Endothelial cell of umbilical vein (primary cell): ENCODE measurements at regions not wholly inside any gene's neighbourhood (a gene's known extent, or its start where the extent isn't known, plus 50 kb on each side); places are given as distances from the start of the nearest gene placed in this dataset.

Experiments
- BruUV-seq: library from RNA; stranded (reverse); fragments of 400-500 nt; replicated peaks from 2 replicates; lab custom pipeline; 2021; lab: Mats Ljungman, UMichigan
- CTCF ChIA-PET: fragments of 300-600, 350-600 bp; sonication (Branson Sonifier 250); formaldehyde crosslinking; loops from one replicate; lab custom pipeline; 2021; ENCODE audit warnings: antibody characterized with exemption, inconsistent platforms; lab: Charles Lee
- POLR2A ChIA-PET: fragments of 300-600, 350-600 bp; sonication (Branson Sonifier 250); formaldehyde crosslinking; loops from one replicate; lab custom pipeline; 2021; ENCODE audit warnings: antibody characterized with exemption, inconsistent platforms; lab: Charles Lee
- DNase-seq: peaks from one replicate; pipeline ENCODE4 v3.0.0-alpha.2; 2011; ENCODE audit warnings: low read depth, low spot score
- FAIRE-seq: peaks from 2 replicates; lab custom pipeline; 2011; peaks lifted over from hg19 to GRCh38; lab: Jason Lieb, UNC
- H2AFZ ChIP-seq: 2 replicates; pipeline ENCODE4 v1.6.0; 2012; ENCODE audit warnings: low read depth, low read length, control low read depth, inconsistent platforms
- H3K27ac ChIP-seq: 2 replicates; pipeline ENCODE4 v1.5.1; 2011; ENCODE audit warnings: low read depth, mild to moderate bottlenecking, control low read depth, low read length, moderate library complexity; ENCODE audit not compliant: insufficient read depth
- H3K27me3 ChIP-seq, 2 experiments: 2 replicates each; pipeline versions ENCODE4 v1.6.0 to v1.6.1; 2011; ENCODE audit warnings: low read length in 2 of 2, mixed read lengths in 1 of 2; ENCODE audit not compliant: control insufficient read depth in 2 of 2, insufficient read depth in 2 of 2
- H3K36me3 ChIP-seq, 2 experiments: 2 replicates in 1 of 2; 3 replicates in 1 of 2; pipeline ENCODE4 v1.5.1; 2011; ENCODE audit warnings: low read length in 2 of 2, mild to moderate bottlenecking in 1 of 2, moderate library complexity in 1 of 2; ENCODE audit not compliant: control insufficient read depth in 2 of 2, insufficient read depth in 2 of 2; ENCODE audit errors: extremely low read depth in 1 of 2
- H3K4me1 ChIP-seq: 3 replicates; pipeline ENCODE4 v1.5.1; 2011; ENCODE audit warnings: mild to moderate bottlenecking, low read length; ENCODE audit not compliant: control insufficient read depth, insufficient read depth; ENCODE audit errors: extremely low read depth
- H3K4me2 ChIP-seq: 2 replicates; pipeline ENCODE4 v1.6.1; 2011; ENCODE audit warnings: low read length, control low read depth, mixed read lengths; ENCODE audit not compliant: insufficient read depth
- H3K4me3 ChIP-seq, 3 experiments: fragments of 200-600 bp in 1 of 3; sonication (generic), shearing (Covaris generic) in 1 of 3; replicated peaks in 1 of 3; 2 replicates each; pipeline ENCODE4 v1.5.1; 2011 to 2016; ENCODE audit warnings: control low read depth in 3 of 3, low read length in 3 of 3, mild to moderate bottlenecking in 2 of 3, inconsistent platforms in 1 of 3, low read depth in 1 of 3, moderate library complexity in 1 of 3; ENCODE audit not compliant: insufficient read depth in 1 of 3
- H3K79me2 ChIP-seq: 2 replicates; pipeline ENCODE4 v1.6.0; 2012; ENCODE audit warnings: low read length, inconsistent platforms; ENCODE audit not compliant: control insufficient read depth, insufficient read depth
- H3K9ac ChIP-seq: replicated peaks from 2 replicates; pipeline ENCODE3; 2011; ENCODE audit warnings: low read length, control low read depth; ENCODE audit not compliant: insufficient read depth; ENCODE audit errors: extremely low read depth
- H3K9me1 ChIP-seq: replicated peaks from 3 replicates; pipeline ENCODE4 v1.6.0; 2011; ENCODE audit warnings: mild to moderate bottlenecking, low read length; ENCODE audit not compliant: control insufficient read depth, insufficient read depth; ENCODE audit errors: extremely low read depth
- H3K9me3 ChIP-seq: replicated peaks from 2 replicates; pipeline ENCODE4 v1.5.1; 2012; ENCODE audit warnings: low read length, inconsistent platforms; ENCODE audit not compliant: control insufficient read depth, insufficient read depth
- H4K20me1 ChIP-seq: replicated peaks from 2 replicates; pipeline ENCODE3; 2011; ENCODE audit warnings: mild to moderate bottlenecking, low read length; ENCODE audit not compliant: control insufficient read depth, insufficient read depth; ENCODE audit errors: extremely low read depth
- CTCF ChIP-seq, 2 donors: IDR thresholded peaks; 1 replicate in 1 of 2; 2 replicates in 1 of 2; pipeline ENCODE4 v1.5.1; 2011; ENCODE audit warnings: low read length in 2 of 2, mild to moderate bottlenecking in 2 of 2, moderate library complexity in 2 of 2, control low read depth in 1 of 2, inconsistent platforms in 1 of 2, low read depth in 1 of 2; ENCODE audit not compliant: insufficient read depth in 1 of 2; ENCODE audit errors: extremely low read depth in 1 of 2
- EZH2 ChIP-seq: IDR thresholded peaks from 2 replicates; pipeline ENCODE4 v1.6.1; 2012; ENCODE audit warnings: borderline replicate concordance, low read depth, mild to moderate bottlenecking, moderate library complexity, low read length, inconsistent platforms; ENCODE audit not compliant: severe bottlenecking
- FOS ChIP-seq: IDR thresholded peaks from 2 replicates; pipeline ENCODE4 v1.6.1; 2011; ENCODE audit warnings: mild to moderate bottlenecking, low read length, moderate library complexity, borderline replicate concordance; ENCODE audit not compliant: insufficient read depth
- GATA2 ChIP-seq: IDR thresholded peaks from 2 replicates; pipeline ENCODE4 v1.7.0; 2011; ENCODE audit warnings: low read depth, mild to moderate bottlenecking, moderate library complexity, mixed read lengths, low read length; ENCODE audit not compliant: insufficient read length, insufficient read depth
- JUN ChIP-seq: IDR thresholded peaks from 2 replicates; pipeline ENCODE4 v1.6.1; 2011; ENCODE audit warnings: borderline replicate concordance, low read depth; ENCODE audit not compliant: insufficient read length, insufficient read depth
- MAX ChIP-seq: IDR thresholded peaks from 2 replicates; pipeline ENCODE4 v1.6.1; 2011; ENCODE audit not compliant: insufficient read depth, insufficient read length
- MYC ChIP-seq: IDR thresholded peaks from one replicate; pipeline ENCODE4 v1.6.1; 2011; ENCODE audit warnings: mild to moderate bottlenecking, low read depth, low read length
- POLR2A ChIP-seq: IDR thresholded peaks from 2 replicates; pipeline ENCODE4 v1.6.1; 2012; ENCODE audit warnings: low read depth, mild to moderate bottlenecking, control low read depth, low read length
- POLR2AphosphoS5 ChIP-seq: IDR thresholded peaks from 2 replicates; pipeline ENCODE4 v1.6.1; 2012; ENCODE audit warnings: low read depth, mild to moderate bottlenecking, control low read depth, low read length, moderate library complexity; ENCODE audit not compliant: insufficient read depth
- dilution Hi-C: fragments of 300-500 bp; cut with MboI; formaldehyde crosslinking; loops from one replicate; pipeline ENCODE4 v1.15.0; 2019; ENCODE audit warnings: low sequenced_read_pairs; ENCODE audit not compliant: extremely low pct_ligation_motif_present
- intact Hi-C: fragments of 100-400 bp; cut with micrococcal nuclease; formaldehyde crosslinking; loops from one replicate; pipeline ENCODE4 v1.10.0; 2022

- H3K4me2 ChIP-seq: no peak overlapping the region
- H3K36me3 ChIP-seq: no peaks in the 10 kb centered on the region
- no peaks in the 10 kb centered on the region for H3K4me1 ChIP-seq
- no peaks in the 10 kb centered on the region for H3K9me1 ChIP-seq
- POLR2A ChIA-PET: no interaction called here
- no peak for FAIRE-seq
- intact Hi-C loops (no loop called here), dilution Hi-C loops (no loop called here)
- no peak overlapping the region for H3K27ac ChIP-seq
- no peaks in the 10 kb centered on the region for H4K20me1 ChIP-seq
- no peak for DNase-seq
- no peak overlapping the region for H3K9ac ChIP-seq
- TF ChIP-seq FOS: no peak
- TF ChIP-seq MYC: no peak
- TF ChIP-seq GATA2: no peak
- H3K79me2 ChIP-seq: no peaks in the 10 kb centered on the region
- CTCF ChIA-PET: no interaction called here
- no peaks in the 10 kb centered on the region for H3K9me3 ChIP-seq
- no peak overlapping the region for H2AFZ ChIP-seq
- no peaks in the 10 kb centered on the region for H3K27me3 ChIP-seq
- no peak overlapping the region for H3K4me3 ChIP-seq
- no TSS peak for BruUV-seq
These were observed 642.7 kb upstream of the AGTR1 start for GRCh38 chr3:148054999-148055398.

- H3K4me1 ChIP-seq: peaks cover 3% of the 10 kb centered on the region
These were observed 635.1 kb upstream of the AGTR1 start for GRCh38 chr3:148062590-148062989.

More at GRCh38 chr3:148062590-148062989, 635.1 kb upstream of the AGTR1 start:
- Histone ChIP-seq H3K9me1 (no peaks in the 10 kb centered on the region), H3K79me2 (no peaks in the 10 kb centered on the region), H2AFZ (no peak overlapping the region), H3K4me3 (no peak overlapping the region), H4K20me1 (no peaks in the 10 kb centered on the region), H3K9me3 (no peaks in the 10 kb centered on the region), H3K9ac (no peak overlapping the region), H3K27ac (no peak overlapping the region), H3K27me3 (no peaks in the 10 kb centered on the region), H3K4me2 (no peak overlapping the region), H3K36me3 (no peaks in the 10 kb centered on the region)
- ChIA-PET CTCF (interaction anchor here (1.2 kb wide), 1 partner anchor 446 kb away, joined by 3 read pairs; no protein-coding TSS in a partner anchor), POLR2A (no interaction called here)
- no peak for FAIRE-seq
- BruUV-seq: no TSS peak
- intact Hi-C loops: no loop called here
- DNase-seq: no peak
- dilution Hi-C loops: no loop called here
- no peak for TF ChIP-seq MAX
- no peak for TF ChIP-seq MYC
- TF ChIP-seq POLR2A: no peak
- no peak for TF ChIP-seq CTCF (IDR thresholded peaks at IDR 0.05; ENCODE audit: extremely low read depth in 1 of 2, insufficient read depth in 1 of 2, low read depth in 1 of 2, low read length in 2 of 2)
- no peak for TF ChIP-seq FOS
- TF ChIP-seq EZH2: no peak
- TF ChIP-seq POLR2AphosphoS5: no peak
- TF ChIP-seq GATA2: no peak
- no peak for TF ChIP-seq JUN
